NCI-H748 treated with DMSO at 0.1 percent for 48 hours (cell line): ENCODE measurements at regions not wholly inside any gene's neighbourhood (a gene's known extent, or its start where the extent isn't known, plus 50 kb on each side); places are given as distances from the start of the nearest gene placed in this dataset.

Experiments used
- DNase-seq: peaks from one replicate; lab custom pipeline; 2025; lab: John Stamatoyannopoulos, UW

DNA sequence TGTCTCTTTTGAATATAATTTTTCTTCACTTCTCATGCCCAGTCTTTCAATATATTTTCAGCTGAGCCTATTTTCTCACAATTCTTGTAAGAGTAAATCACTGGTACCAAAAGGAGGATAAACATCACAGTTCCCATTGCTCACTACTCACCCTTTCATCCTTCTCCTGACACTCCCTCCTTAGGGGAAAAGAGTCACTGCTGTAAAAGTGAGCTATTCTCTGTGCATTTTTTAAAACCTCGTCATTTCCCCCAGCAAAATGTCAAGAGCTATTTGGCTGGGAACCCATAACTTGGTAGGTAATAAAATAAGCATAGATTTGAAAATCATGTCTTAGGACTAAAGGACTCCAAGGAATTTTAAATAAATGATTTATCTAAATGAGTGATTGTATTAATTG lies 340.1 kb upstream of the GYPC start:
- DNase-seq = no peak

DNA sequence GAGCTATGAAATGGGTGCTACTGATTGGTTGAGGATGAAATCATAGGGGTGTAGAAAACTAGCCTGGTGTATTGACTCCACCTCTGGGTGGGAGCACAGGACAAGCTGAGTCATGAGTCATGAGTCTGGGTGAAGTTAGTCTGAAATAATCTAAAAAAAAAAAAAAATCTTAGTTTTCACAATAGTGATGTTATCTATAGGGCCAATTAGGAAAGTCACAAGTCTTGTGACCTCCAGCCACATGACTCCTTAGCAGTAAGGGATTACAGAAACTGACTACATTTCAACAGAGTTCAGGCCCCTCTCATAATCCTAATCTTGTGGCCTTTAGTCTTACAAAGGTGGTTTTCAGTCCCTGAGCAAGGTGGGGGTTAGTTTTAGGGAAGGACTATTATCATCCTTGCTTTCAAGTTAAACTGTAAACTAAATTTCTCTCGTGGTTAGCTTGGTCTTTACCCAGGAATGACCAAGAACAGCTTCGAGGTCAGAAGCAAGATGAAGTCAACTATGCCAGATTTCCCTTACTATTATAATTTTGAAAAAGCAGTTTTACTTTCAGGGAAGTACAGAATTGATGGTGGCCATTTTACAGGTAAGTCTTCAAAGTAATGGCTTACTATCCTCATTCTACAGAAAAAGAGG lies 338.0 kb upstream of the GYPC start:
- DNase-seq = no peak

DNA sequence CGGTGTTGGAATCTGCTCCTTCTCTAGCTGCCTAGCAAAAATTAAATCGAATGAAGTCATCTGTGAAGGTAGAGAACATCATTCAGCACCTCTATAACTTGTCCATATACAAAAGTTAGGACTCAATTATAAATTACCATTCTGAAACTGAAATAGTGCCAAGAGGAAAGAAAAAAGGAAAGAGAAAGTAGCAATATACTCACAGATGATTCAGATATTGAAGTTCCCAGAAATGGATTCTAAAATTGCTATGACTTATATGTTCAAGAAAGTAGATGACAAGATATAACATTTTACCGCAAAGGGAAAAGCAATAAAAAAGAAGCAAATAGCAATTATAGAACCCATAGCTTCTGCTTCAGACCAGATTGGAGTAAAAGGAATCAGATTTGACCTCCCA lies 333.6 kb upstream of the GYPC start:
- DNase-seq = no peak

DNA sequence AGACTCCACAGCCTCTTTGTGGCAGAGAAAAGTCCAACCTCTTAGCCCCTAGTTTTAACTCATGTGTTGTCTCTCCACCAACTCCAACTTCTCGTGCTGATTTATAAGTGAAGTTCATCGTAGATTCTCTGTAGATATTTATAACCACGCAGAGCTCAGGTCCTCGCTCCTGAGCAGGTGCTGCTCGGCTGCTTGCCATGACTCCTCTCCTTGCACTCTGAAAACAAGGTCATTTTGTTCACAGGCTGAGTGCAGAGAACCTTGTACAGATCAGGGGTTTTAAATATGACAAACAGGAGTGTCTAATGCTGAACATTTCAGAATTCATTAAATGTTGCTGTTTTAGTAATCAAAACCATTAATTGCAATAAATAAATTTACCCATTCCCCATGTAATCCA lies 330.8 kb upstream of the GYPC start:
- no peak for DNase-seq

DNA sequence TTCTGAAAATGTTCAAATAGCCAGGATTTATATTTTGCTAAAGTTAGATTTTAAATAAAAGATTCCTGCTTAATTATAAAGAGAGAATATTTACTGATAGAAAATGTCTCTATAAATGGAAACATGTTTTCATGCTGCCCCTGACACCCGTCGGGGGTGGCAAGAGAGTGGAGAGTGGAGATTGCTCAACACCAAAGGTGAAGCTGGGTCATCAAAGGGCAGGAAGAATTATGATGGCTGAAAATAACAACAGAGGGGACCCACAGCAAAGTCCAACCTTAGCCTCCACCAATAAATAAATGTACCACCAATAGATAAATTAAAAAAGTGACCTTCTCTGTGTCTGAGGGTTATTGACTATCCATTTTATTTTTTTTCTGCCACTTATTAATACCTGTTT lies 326.8 kb upstream of the GYPC start:
- no peak for DNase-seq

DNA sequence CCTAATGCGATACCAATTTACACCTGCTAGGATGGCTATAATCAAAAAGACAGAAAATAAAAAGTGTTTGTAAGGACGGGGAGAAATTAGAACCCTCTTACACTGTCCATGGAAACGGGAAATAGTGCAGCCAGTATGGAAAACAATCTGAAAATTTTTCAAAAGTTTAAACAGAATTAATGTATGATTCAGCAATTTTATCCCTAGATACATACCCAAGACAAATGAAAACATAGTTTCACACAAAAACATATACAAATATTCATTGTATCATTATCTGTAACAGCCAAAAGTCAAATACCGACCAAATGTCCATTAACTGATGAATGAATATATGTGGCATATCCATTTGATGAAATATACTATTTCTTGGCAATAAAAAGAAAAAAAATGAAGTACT lies 313.5 kb upstream of the GYPC start:
- no peak for DNase-seq

DNA sequence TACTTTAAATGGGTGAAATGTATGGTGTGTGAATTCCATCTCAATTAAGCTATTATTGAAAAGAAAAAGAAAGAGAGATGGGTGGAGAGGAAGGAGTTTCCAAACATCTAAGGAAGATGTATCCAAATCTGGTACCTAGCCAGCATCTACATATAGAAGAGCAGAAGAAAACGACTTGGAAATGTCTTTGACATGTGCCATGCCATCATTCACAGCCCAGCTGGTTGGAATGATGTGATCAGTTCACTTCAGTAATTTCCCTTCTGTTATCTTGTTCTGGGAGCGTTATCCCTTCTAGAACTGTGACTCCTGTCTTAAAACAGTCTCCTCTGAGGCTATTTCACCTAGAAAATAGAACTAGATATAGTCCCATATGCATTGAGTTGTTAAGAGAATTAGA lies 312.8 kb upstream of the GYPC start:
- DNase-seq = no peak

DNA sequence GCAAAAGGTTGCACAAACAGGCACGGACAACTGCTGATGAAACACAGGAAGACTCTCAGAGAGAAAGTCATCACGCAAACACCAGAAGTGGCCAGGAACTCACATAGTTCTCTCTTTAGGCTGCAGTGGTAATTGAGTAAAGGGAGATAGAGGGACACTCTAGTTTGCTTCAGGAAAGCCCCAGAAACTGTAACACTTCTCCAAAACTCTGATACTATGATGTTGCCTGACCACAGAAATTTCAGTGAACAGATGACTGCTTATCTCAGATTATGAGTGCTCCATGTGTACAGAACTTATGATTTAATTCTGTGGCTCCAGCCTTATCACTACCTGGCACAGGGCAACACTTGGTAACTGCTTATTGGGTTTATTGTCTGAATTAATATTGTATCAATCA lies 311.5 kb upstream of the GYPC start:
- DNase-seq = no peak

DNA sequence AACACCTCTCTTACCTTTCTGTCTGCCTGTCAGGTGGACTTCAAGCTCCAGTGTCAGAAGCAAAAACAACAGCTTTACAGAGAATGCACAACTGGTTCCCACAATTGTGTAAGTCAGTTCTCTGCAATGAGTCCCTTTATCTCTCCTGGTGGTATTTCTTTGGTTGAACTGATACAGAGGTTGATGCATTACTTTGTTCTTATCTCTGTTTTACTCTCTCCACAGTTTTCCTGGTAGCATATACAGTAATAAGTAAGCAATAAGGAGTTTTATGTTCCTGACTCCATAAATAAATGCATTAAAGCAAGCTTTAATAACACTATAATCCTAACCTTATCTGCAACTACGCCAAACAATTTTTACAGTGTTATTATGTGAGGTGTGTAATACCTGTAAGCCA lies 310.3 kb upstream of the GYPC start:
- no peak for DNase-seq

DNA sequence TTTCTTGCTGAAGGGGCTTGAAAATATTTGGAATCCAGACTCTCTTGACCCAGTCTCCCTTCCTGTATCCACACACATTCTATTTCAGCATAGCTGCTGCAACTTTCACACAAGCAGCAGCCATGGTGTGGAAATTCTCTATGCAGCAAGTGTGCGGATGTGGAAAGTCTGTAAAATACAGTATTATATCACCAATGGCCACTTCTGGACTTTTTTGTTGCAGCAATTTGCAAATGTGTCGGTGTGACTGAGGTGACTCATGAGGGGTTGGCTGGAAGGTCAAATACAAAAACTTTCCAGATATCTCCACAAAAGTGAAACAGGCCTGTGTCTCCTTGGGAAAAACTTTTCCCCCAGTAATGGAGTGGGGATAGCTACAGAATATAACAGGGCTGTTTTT lies 299.3 kb upstream of the GYPC start:
- DNase-seq = no peak

DNA sequence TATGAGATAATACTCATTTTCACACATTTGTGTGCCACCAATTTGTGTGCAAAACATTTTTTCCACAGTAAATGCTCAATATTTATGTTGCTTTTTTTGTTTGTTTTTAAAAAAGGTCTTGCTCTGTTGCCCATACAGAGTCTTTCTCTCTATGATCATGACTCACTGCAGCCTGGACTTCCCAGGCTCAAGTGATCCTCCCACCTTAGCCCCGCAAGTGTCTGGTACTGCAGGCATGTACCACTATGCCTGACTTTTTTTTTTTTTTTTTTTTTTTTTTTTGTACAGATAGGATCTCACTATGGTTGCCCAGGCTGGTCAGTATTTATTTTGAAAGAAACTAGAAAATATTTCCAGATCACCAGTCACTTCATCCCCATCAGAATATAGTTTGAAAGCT lies 297.8 kb upstream of the GYPC start:
- DNase-seq = no peak

DNA sequence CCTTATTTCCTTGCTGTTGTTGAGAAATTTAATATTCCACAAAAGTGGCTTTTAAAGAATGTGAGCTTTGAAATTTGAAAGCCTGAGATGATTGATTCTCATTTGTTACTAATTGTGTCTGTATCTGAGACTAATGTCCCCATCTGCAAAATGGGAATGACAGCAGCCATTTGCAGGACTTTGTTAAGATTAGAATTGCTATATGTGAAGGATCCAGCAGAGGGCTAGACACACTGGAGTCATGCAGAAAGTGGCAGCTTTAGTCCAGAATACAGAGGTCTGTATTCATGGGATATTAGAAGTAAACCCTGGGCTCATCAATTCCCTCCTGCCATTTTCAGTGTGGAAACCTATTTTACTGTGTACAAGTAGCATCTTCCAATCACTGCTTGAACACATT lies 296.5 kb upstream of the GYPC start:
- no peak for DNase-seq

DNA sequence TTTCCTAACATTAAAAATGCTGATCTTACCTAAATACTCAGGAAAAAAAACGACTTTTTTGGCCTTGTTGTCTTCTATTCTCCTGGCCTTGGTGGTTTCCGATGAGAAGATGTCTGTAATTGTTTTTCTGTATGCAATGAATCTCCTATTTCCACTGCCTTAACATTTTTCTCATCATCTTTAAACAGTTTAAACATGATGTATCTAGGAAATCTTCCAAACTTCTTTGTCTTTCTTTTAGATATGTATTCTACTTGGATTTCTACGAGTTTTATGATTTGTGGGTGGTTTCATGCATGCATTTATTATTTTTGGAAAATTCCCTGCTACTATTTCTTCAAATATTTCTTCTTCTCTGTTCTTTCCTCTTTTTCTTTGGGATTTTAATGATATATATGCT lies 288.6 kb upstream of the GYPC start:
- no peak for DNase-seq

DNA sequence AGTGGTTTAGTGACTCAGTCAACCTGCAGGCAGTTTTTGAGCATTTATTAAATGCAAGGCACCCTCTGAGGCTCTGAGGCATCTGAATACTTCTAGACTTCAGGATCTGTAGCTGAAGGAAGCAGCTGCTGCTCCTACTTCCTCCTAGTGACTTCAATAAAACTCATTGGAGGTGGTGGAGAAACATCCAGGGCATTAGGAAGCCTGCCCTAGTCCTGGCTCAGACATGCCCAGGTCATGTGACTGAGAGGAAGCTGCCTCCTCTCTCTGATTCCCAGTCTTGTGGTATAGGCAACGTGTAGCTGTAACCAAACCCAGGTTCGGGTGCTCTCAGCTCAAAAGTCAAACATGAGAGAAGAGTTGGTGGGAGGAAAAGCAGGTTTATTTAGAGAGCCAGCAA lies 287.2 kb upstream of the GYPC start:
- no peak for DNase-seq

DNA sequence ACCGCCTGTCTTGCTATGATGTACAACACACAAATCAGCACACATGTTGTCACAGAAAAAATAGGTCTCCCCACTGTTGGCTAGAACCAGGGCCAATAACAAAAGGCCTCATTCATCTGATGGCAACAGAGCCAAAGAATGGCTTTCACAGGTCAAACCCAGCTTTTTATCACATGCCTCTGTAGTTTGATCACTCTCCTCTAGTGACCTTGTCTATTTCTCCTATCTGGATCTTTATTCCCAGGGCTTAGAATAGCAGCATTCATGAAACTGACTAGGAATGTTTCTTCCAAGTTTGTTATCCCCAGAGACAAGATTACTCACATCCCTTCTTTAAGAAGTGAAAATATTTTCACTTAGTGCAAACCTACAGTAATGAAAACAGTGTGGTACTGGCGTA lies 285.8 kb upstream of the GYPC start:
- DNase-seq = no peak

DNA sequence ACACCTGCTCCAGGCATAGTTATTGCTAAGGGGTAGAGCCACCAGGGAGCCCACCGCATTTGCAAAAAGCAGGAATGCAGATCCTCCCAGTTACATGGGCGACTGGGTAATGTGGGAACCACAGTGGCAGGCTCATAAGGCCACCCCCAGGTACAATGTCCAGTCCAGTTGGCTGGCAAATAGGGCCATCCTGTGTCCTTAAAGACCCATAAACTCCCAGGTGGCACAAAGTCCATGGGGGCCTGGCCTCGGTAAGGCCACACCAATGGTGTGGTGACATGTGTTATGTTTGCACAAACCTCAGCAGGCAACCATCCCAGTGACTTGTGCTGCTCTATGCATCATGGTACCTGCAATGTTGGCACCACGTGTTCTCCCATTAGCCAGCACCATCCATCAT lies 283.6 kb upstream of the GYPC start:
- DNase-seq = no peak

DNA sequence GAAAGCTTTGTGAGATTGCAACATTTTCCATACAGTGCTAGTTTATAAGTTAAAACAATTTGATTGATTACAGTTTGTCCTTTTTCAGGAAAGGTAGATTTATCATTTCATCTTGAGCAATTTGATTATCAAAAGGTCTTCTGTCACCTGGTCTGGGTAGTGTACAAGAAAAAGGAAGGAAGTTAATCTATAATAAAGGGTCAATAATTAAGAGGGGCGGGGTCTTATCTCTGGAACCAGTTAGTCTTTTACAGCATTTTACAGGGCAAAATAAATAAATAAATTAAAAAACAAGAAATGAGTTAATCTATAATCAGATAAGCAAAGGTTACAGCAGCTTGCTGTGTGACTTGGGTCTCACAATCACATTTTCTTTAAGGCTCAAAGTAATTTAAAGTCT lies 277.8 kb upstream of the GYPC start:
- DNase-seq = no peak

DNA sequence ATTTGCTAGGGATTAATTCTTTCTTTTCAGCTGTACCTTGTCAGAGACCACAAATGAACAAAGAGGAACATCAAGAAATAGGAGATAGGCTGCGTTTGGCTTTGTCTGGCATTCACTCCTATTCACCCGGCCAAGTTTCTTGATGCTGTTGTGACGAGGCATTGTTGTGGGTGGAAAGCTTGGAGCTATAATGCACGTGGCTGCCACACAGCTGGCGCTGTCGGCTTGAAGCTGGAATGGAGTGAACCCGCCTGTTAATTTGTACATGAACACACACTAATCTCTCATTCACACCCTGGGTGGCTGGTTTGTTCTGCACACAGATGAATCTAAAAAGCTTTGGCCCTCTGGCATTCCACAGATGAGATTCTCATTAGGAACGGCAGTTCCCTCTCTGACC lies 274.9 kb upstream of the GYPC start:
- no peak for DNase-seq

DNA sequence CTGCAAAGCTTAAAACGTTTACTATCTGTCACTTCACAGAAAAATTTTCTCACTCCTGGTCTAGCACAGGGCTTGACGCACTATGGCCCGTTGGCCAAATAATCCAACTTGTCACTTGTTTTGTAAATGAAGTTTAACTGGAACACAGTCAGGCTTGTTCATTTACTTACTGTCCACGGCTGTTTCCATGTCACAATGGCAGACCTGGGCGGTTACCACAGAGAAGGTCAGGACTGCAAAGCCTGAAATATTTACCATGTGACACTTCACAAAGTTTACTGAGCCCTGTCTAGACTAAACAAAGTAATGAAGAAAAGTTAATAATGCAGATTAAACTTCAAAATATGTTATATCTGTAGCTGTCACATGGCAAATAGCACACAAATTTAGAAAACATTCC lies 273.0 kb upstream of the GYPC start:
- DNase-seq = no peak

DNA sequence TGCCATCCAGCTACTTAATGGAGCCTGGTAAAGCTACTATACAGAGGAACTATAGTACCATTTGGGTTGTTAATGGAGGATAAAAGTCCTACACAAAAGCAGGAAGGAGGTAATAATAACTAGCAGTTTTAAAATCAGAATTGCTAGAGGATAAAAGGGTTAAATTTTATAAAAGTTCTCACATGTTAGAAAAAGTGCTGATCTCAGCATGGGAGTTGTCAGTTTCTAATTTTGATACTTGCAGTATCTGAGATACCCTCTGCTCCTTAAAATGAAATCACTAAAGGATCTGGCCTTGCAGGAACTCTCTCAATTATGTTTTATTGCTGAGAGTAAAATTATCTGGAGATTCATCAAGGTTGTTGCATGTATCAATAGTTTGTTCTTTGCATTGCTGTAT lies 272.2 kb upstream of the GYPC start:
- no peak for DNase-seq

DNA sequence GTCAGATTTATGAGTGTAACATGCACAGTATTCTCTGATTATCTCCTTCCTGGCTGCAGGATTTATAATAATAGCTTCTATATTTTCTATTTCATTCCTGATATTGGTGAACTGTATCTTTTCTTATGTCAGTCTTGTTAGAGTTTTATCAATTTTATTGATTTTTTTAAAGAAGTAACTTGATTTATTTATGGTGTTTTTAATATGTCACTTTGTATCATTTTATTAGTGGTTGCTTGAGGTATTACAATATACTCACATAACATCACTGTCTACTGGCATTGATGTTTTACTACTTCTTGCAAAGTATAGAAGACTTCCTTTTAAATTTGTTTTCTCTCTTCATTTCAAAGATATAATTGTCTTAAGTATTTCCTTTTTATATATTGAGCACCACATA lies 270.5 kb upstream of the GYPC start:
- no peak for DNase-seq

DNA sequence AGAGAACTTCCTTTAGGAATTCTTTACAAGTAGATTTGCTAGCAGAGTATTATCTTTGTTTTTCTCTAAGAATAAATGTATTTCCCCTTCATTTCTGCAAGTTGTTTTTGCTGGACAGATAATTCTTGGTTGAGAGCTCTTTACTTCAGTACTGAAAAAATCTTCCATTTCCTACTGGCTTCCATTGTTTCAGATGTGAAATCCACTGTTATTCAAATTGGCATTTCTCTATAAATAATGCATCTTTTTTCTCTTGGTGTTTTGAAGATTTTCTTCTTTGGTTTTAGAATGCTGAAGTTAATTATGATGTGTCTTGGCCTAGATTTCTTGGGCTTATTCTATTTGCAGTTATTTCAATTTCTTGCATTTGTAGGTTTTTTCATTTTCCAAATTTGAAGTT lies 270.0 kb upstream of the GYPC start:
- no peak for DNase-seq

DNA sequence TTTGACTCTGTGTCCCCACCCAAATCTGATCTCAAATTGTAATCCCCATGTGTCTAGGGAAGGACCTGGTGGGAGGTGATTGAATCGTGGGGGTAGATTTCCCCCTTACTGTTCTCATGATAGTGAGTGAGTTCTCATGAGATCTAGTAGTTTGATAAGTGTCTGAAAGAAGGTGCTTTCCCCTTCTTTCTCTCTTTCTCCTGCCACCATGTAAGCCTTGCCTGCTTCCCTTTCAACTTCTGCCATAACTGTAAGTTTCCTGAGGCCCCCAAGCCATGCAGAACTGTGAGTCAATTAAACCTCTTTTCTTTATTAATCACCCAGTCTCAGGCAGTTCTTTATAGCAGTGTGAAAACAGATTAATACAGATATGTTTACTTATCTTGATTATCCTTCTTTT lies 266.5 kb upstream of the GYPC start:
- no peak for DNase-seq

DNA sequence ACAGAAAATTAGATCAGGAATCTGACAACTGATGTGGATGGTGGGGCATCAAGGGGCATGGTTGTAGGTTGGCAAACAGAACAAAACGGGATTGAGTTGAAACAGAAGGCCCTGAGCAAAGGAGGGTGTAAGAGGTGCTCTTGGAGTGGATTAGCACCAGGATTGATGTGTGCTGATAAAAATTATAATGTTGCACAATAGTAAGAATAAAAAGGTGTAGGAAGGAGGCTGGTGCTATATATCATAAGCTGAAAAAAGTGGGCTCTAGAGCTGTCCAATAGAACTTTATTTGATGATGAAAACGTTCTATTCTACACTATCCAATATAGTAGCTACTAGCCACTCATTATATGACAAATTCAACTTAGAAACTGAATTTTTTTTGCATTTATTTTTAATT lies 263.1 kb upstream of the GYPC start:
- DNase-seq = no peak

DNA sequence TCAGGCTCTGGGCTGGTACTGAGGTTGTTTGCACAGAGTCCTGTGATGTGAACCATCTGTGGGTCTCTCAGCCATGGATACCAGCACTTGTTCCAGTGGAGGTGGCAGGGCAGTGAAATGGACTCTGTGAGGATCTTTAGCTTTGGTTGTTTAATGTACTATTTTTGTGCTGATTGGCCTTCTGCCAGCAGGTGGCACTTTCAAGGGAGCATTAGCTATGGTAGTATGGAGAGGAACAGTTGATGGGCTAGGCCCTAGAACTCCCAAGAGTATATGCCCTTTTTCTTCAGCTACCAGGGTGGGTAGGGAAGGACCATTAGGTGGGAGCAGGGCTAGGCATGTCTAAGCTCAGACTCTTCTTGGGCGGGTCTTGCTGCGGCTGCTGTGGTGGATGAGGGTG lies 257.0 kb upstream of the GYPC start:
- no peak for DNase-seq
